Stimulated activated CD4-positive, alpha-beta T cell treated with anti-CD3 and anti-CD28 coated beads, Interleukin-12 subunit alpha, Interleukin-12 subunit beta, amount 100 ng/mL, for 48 hours (primary cell): ENCODE measurements at regions not wholly inside any gene's neighbourhood (a gene's known extent, or its start where the extent isn't known, plus 50 kb on each side); places are given as distances from the start of the nearest gene placed in this dataset.

Experiments
- DNase-seq, 3 donors: peaks; one replicate each; pipeline ENCODE4 v3.0.0-alpha.2; 2020; ENCODE audit warnings: low read depth in 2 of 3, low spot score in 1 of 3

- no peak for DNase-seq
These were observed 54.8 kb downstream of the CCDC71L start for GRCh38 chr7:106606120-106606519.

GRCh38 chr7:106604971-106605370, 56.0 kb downstream of the CCDC71L start:
- DNase-seq = no peak

- peak in 1 of 3 donors; percentile 16 for DNase-seq
These were observed 56.5 kb downstream of the CCDC71L start for GRCh38 chr7:106604303-106604924.

GRCh38 chr7:106603346-106603745, 57.6 kb downstream of the CCDC71L start:
- no peak for DNase-seq

GRCh38 chr7:106602062-106602461, 58.9 kb downstream of the CCDC71L start:
- DNase-seq = no peak

GRCh38 chr7:106600569-106601373, 60.2 kb downstream of the CCDC71L start:
- no peak for DNase-seq

- no peak for DNase-seq
These were observed 61.6 kb downstream of the CCDC71L start for GRCh38 chr7:106599343-106599698.

- peak; percentile 37 to 63 (median 55) for DNase-seq
These were observed 62.2 kb downstream of the CCDC71L start for GRCh38 chr7:106598663-106599342.

GRCh38 chr7:106597751-106598546, 63.0 kb downstream of the CCDC71L start:
- DNase-seq = no peak

- DNase-seq = no peak
These were observed 63.9 kb downstream of the CCDC71L start for GRCh38 chr7:106597014-106597413.

- DNase-seq = no peak
These were observed 65.0 kb downstream of the CCDC71L start for GRCh38 chr7:106595922-106596321.

GRCh38 chr7:106593028-106593417, 67.9 kb downstream of the CCDC71L start:
- DNase-seq = no peak

- DNase-seq = no peak
These were observed 68.5 kb downstream of the CCDC71L start for GRCh38 chr7:106592282-106593027.

GRCh38 chr7:106591146-106591545, 69.8 kb downstream of the CCDC71L start:
- no peak for DNase-seq

GRCh38 chr7:106590209-106590816, 70.6 kb downstream of the CCDC71L start:
- DNase-seq = no peak

GRCh38 chr7:106589198-106589879, 71.6 kb downstream of the CCDC71L start:
- DNase-seq = no peak

- DNase-seq = no peak
These were observed 72.3 kb downstream of the CCDC71L start for GRCh38 chr7:106588422-106589197.

GRCh38 chr7:106584914-106585759, 75.8 kb downstream of the CCDC71L start:
- no peak for DNase-seq
